HCT116 (cell line): ENCODE measurements at regions not wholly inside any gene's neighbourhood (a gene's known extent, or its start where the extent isn't known, plus 50 kb on each side); places are given as distances from the start of the nearest gene placed in this dataset.
A peak's percentile ranks its signal among the peaks of the same experiment; 100 is the strongest.

Experiments
- ATAC-seq: fragments of 200-7000 bp; cut with Tn5 transposase; 2 replicates; pipeline ENCODE4 v1.9.1; 2020; ENCODE audit warnings: mild to moderate bottlenecking, moderate library complexity
- BruUV-seq: library from RNA; stranded (reverse); fragments of 400-500 nt; replicated peaks from 2 replicates; lab custom pipeline; 2021; lab: Mats Ljungman, UMichigan
- CTCF ChIA-PET: fragments of 300-600 bp; sonication (Branson Sonifier 250); formaldehyde crosslinking; loops from one replicate; lab custom pipeline; 2021; ENCODE audit warnings: antibody characterized with exemption; lab: Charles Lee
- POLR2A ChIA-PET: fragments of 300-600, 350-600 bp; sonication (Branson Sonifier 250); formaldehyde crosslinking; loops from one replicate; lab custom pipeline; 2021; ENCODE audit warnings: antibody characterized with exemption; lab: Charles Lee
- RAD21 ChIA-PET, 2 experiments: fragments of 300-600 bp; sonication (Branson Sonifier 250); formaldehyde crosslinking; loops; one replicate each; lab custom pipeline; 2023; ENCODE audit warnings: low total read pairs in 2 of 2; ENCODE audit not compliant: uncharacterized antibody in 2 of 2, unreplicated experiment in 2 of 2, low non-redundant PET in 1 of 2; lab: Charles Lee
- DNase-seq: peaks from one replicate; pipeline ENCODE4 v3.0.0-alpha.2; 2010; ENCODE audit warnings: low read depth, low spot score
- H2AFZ ChIP-seq: fragments of 200-600 bp; shearing (Covaris generic), sonication (generic); 2 replicates; pipeline ENCODE4 v1.6.1; 2017; ENCODE audit warnings: low read depth, mixed run types, mixed read lengths, antibody characterized with exemption, low read length; ENCODE audit not compliant: poor library complexity, severe bottlenecking
- H3K27ac ChIP-seq: 2 replicates; pipeline ENCODE4 v1.5.1; 2012; ENCODE audit warnings: low read depth, low read length
- H3K27me3 ChIP-seq: fragments of 200-600 bp; sonication (generic); 2 replicates; pipeline ENCODE4 v1.6.1; 2016; ENCODE audit warnings: mixed run types, low read length, mixed read lengths; ENCODE audit not compliant: insufficient read depth
- H3K36me3 ChIP-seq, 2 experiments: fragments of 200-500 bp in 1 of 2; fragments of 200-600 bp in 1 of 2; sonication (Bioruptor generic) in 1 of 2; sonication (generic) in 1 of 2; 2 replicates each; pipeline versions ENCODE4 v1.5.1 to v1.6.1; 2014 to 2016; ENCODE audit warnings: low read length in 2 of 2, inconsistent platforms in 1 of 2, mixed read lengths in 1 of 2, mixed run types in 1 of 2; ENCODE audit not compliant: insufficient read depth in 2 of 2, control insufficient read depth in 1 of 2
- H3K4me1 ChIP-seq, 2 experiments: fragments of 200-600 bp in 1 of 2; sonication (generic) in 1 of 2; 2 replicates each; pipeline versions ENCODE4 v1.5.1 to v1.6.1; 2012 to 2017; ENCODE audit warnings: low read length in 2 of 2, inconsistent platforms in 1 of 2, mild to moderate bottlenecking in 1 of 2, mixed read lengths in 1 of 2, mixed run types in 1 of 2, moderate library complexity in 1 of 2; ENCODE audit not compliant: insufficient read depth in 2 of 2, control insufficient read depth in 1 of 2
- H3K4me2 ChIP-seq: fragments of 200-600 bp; sonication (generic); 2 replicates; pipeline ENCODE4 v1.6.1; 2017; ENCODE audit warnings: mixed run types, low read length, mixed read lengths
- H3K4me3 ChIP-seq, 2 experiments: fragments of 200-600 bp in 1 of 2; sonication (generic) in 1 of 2; replicated peaks in 1 of 2; 2 replicates each; pipeline ENCODE4 v1.5.1; 2011 to 2016; ENCODE audit warnings: low read length in 2 of 2, control low read depth in 1 of 2, low read depth in 1 of 2, mild to moderate bottlenecking in 1 of 2, mixed read lengths in 1 of 2, mixed run types in 1 of 2
- H3K79me2 ChIP-seq: fragments of 200-600 bp; sonication (generic); 2 replicates; pipeline ENCODE4 v1.6.1; 2017; ENCODE audit warnings: mild to moderate bottlenecking, mixed run types, low read length, moderate library complexity, mixed read lengths; ENCODE audit not compliant: insufficient read depth
- H3K9ac ChIP-seq: fragments of 200-600 bp; sonication (generic); 2 replicates; pipeline ENCODE4 v1.6.1; 2016; ENCODE audit warnings: low read length, mixed read lengths
- H3K9me2 ChIP-seq: fragments of 200-600 bp; sonication (generic), shearing (Covaris generic); 2 replicates; pipeline ENCODE4 v1.6.1; 2017; ENCODE audit warnings: mixed run types, mild to moderate bottlenecking, moderate library complexity; ENCODE audit not compliant: insufficient read depth
- H3K9me3 ChIP-seq, 2 experiments: fragments of 200-500 bp in 1 of 2; fragments of 200-600 bp in 1 of 2; sonication (Bioruptor generic) in 1 of 2; sonication (generic) in 1 of 2; 2 replicates each; pipeline ENCODE4 v1.6.1; 2014 to 2017; ENCODE audit warnings: low read length in 2 of 2, mixed read lengths in 2 of 2, inconsistent platforms in 1 of 2, low read depth in 1 of 2, mild to moderate bottlenecking in 1 of 2, mixed run types in 1 of 2, moderate library complexity in 1 of 2; ENCODE audit not compliant: control insufficient read depth in 1 of 2, insufficient read depth in 1 of 2
- H4K20me1 ChIP-seq: fragments of 200-600 bp; sonication (generic), shearing (Covaris generic); 2 replicates; pipeline ENCODE4 v1.6.1; 2017; ENCODE audit warnings: mixed run types, mild to moderate bottlenecking, moderate library complexity; ENCODE audit not compliant: insufficient read depth
- CBX3 ChIP-seq: IDR thresholded peaks from 2 replicates; pipeline ENCODE4 v1.6.1; 2012; ENCODE audit warnings: low read depth
- CEBPB ChIP-seq: IDR thresholded peaks from 2 replicates; pipeline ENCODE4 v1.6.1; 2012; ENCODE audit warnings: low read depth
- EGR1 ChIP-seq: IDR thresholded peaks from 2 replicates; pipeline ENCODE4 v1.6.1; 2012; ENCODE audit warnings: low read depth
- ELF1 ChIP-seq: IDR thresholded peaks from 2 replicates; pipeline ENCODE4 v1.6.1; 2012; ENCODE audit warnings: low read depth, borderline replicate concordance
- EZH2phosphoT487 ChIP-seq: fragments of 200-600 bp; IDR thresholded peaks from 2 replicates; pipeline ENCODE4 v1.6.1; 2018; ENCODE audit warnings: antibody characterized with exemption, borderline replicate concordance
- POLR2AphosphoS5 ChIP-seq: IDR thresholded peaks from 2 replicates; pipeline ENCODE4 v1.6.1; 2011; ENCODE audit warnings: mild to moderate bottlenecking, low read depth, low read length, moderate library complexity
- TCF7L2 ChIP-seq: IDR thresholded peaks from 2 replicates; pipeline ENCODE4 v1.7.0; 2011; ENCODE audit warnings: borderline replicate concordance, inconsistent platforms; ENCODE audit not compliant: insufficient read depth, insufficient read length; ENCODE audit errors: extremely low read depth
- intact Hi-C: fragments of 100-400 bp; cut with micrococcal nuclease; formaldehyde crosslinking; loops from 2 replicates; pipeline ENCODE4 v1.10.0; 2022
- TF ChIP-seq, protein P1 (sequence below): IDR thresholded peaks from 2 replicates; pipeline ENCODE4 v1.6.1; 2011; ENCODE audit warnings: mild to moderate bottlenecking, low read length, moderate library complexity; ENCODE audit not compliant: insufficient replicate concordance; ENCODE audit errors: extremely low read depth
- TF ChIP-seq, protein P2 (sequence below), 3 experiments: fragments of 200-600 bp in 1 of 3; sonication (generic) in 1 of 3; IDR thresholded peaks in 2 of 3; conservative IDR thresholded peaks in 1 of 3; 2 replicates each; pipeline ENCODE4 v1.5.1; 2012 to 2017; ENCODE audit warnings: low read depth in 2 of 3, low read length in 2 of 3, antibody characterized with exemption in 1 of 3, borderline replicate concordance in 1 of 3, control low read depth in 1 of 3, mild to moderate bottlenecking in 1 of 3, mixed read lengths in 1 of 3, mixed run types in 1 of 3, moderate library complexity in 1 of 3; ENCODE audit not compliant: insufficient read depth in 1 of 3

DNA sequence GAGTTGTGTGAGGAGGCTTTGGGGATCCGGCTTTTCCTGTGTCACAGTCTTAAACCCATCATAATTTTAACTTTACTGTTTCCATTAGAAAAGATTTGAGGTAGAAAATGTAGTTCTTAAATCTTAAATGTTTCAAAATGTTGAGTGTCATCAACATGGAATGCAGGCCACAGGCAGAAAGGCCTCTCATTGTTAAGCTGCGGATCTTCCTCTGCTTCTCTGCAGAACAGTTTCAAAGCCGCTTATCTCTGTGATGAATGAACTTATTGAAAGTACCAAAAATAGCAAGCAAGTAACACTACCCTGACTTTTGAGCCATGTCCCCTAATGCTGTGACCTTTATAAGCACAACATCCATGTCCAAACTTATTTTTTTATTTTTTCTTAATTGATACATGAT, 1645.8 kb downstream of the DPP10 start:
- DNase-seq (no peak), ATAC-seq (no peak)
- no peak overlapping the region for H2AFZ ChIP-seq
- H3K4me3 ChIP-seq, result no peak overlapping the region
- peaks cover 12 to 13% of the 10 kb centered on the region in 2 experiments; a peak in 3 of 4 replicates for H3K9me3 ChIP-seq
- ChIA-PET CTCF (no interaction called here), POLR2A (no interaction called here), RAD21 (no interaction called here)
- H3K79me2 ChIP-seq, result no peaks in the 10 kb centered on the region
- no peak overlapping the region for H3K4me2 ChIP-seq
- no peaks in the 10 kb centered on the region for H3K4me1 ChIP-seq
- TF ChIP-seq EZH2phosphoT487 (no peak), EGR1 (no peak), POLR2AphosphoS5 (no peak), ELF1 (no peak), TCF7L2 (no peak), CEBPB (no peak)
- TF ChIP-seq, protein P1, sequence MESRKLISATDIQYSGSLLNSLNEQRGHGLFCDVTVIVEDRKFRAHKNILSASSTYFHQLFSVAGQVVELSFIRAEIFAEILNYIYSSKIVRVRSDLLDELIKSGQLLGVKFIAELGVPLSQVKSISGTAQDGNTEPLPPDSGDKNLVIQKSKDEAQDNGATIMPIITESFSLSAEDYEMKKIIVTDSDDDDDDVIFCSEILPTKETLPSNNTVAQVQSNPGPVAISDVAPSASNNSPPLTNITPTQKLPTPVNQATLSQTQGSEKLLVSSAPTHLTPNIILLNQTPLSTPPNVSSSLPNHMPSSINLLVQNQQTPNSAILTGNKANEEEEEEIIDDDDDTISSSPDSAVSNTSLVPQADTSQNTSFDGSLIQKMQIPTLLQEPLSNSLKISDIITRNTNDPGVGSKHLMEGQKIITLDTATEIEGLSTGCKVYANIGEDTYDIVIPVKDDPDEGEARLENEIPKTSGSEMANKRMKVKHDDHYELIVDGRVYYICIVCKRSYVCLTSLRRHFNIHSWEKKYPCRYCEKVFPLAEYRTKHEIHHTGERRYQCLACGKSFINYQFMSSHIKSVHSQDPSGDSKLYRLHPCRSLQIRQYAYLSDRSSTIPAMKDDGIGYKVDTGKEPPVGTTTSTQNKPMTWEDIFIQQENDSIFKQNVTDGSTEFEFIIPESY, result no peak
- no peaks in the 10 kb centered on the region for H4K20me1 ChIP-seq
- no peaks in the 10 kb centered on the region for H3K36me3 ChIP-seq
- no peak overlapping the region for H3K9ac ChIP-seq
- BruUV-seq, result no TSS peak
- no peaks in the 10 kb centered on the region for H3K27me3 ChIP-seq
- intact Hi-C loops, result no loop called here
- H3K9me2 ChIP-seq, result no peaks in the 10 kb centered on the region
- no peak overlapping the region for H3K27ac ChIP-seq

DNA sequence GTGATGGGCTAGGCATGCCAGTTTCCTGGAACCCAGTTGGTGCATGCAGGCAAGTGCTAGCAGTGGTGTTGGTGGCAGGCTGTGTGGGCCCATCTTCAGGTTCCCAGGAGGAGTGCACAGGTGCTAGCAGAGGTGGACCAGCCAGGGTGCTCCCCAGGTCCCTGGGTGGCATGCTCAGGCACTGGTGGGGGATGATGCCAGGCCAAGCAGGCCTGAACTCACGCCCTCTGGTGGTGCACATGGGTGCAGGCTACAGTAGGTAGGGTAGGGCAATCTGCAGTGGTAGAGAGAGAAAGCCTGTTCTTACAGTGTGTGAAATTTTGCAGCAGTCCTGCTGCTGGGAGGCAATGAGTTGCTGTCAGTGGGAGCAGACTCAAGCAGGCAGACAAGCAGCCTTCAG, 1651.8 kb downstream of the DPP10 start:
- Histone ChIP-seq H3K9ac (no peak overlapping the region), H3K27ac (no peak overlapping the region), H3K27me3 (no peaks in the 10 kb centered on the region), H3K36me3 (no peaks in the 10 kb centered on the region)
- TF ChIP-seq, protein P2, sequence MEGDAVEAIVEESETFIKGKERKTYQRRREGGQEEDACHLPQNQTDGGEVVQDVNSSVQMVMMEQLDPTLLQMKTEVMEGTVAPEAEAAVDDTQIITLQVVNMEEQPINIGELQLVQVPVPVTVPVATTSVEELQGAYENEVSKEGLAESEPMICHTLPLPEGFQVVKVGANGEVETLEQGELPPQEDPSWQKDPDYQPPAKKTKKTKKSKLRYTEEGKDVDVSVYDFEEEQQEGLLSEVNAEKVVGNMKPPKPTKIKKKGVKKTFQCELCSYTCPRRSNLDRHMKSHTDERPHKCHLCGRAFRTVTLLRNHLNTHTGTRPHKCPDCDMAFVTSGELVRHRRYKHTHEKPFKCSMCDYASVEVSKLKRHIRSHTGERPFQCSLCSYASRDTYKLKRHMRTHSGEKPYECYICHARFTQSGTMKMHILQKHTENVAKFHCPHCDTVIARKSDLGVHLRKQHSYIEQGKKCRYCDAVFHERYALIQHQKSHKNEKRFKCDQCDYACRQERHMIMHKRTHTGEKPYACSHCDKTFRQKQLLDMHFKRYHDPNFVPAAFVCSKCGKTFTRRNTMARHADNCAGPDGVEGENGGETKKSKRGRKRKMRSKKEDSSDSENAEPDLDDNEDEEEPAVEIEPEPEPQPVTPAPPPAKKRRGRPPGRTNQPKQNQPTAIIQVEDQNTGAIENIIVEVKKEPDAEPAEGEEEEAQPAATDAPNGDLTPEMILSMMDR (IDR thresholded peaks at IDR 0.05 in 2 of 3, conservative IDR thresholded peaks at IDR 0.05 in 1 of 3; ENCODE audit: borderline replicate concordance in 1 of 3, insufficient read depth in 1 of 3, low read depth in 2 of 3, low read length in 2 of 3), result peak in 1 of 3 experiments; percentile 13; a peak in 1 of 6 replicates
- TF ChIP-seq CBX3, result no peak
- TF ChIP-seq, all 23 proteins: peak for 1
- Histone ChIP-seq H3K9me2 (no peaks in the 10 kb centered on the region), H3K79me2 (no peaks in the 10 kb centered on the region), H4K20me1 (no peaks in the 10 kb centered on the region), H3K4me2 (no peak overlapping the region), H3K4me1 (no peaks in the 10 kb centered on the region), H3K4me3 (no peak overlapping the region), H3K9me3 (peaks cover 16 to 17% of the 10 kb centered on the region in 2 experiments; a peak in 3 of 4 replicates), H2AFZ (no peak overlapping the region)
- DNase-seq (no peak), ATAC-seq (no peak)
- ChIA-PET CTCF (no interaction called here), POLR2A (no interaction called here), RAD21 (no interaction called here)
- intact Hi-C loops, result no loop called here
- no TSS peak for BruUV-seq
